HCT116 (cell line): ENCODE measurements at regions not wholly inside any gene's neighbourhood (a gene's known extent, or its start where the extent isn't known, plus 50 kb on each side); places are given as distances from the start of the nearest gene placed in this dataset.

Source experiments
- ATAC-seq: fragments of 200-7000 bp; cut with Tn5 transposase; 2 replicates; pipeline ENCODE4 v1.9.1; 2020; ENCODE audit warnings: mild to moderate bottlenecking, moderate library complexity
- BruUV-seq: library from RNA; stranded (reverse); fragments of 400-500 nt; replicated peaks from 2 replicates; lab custom pipeline; 2021; lab: Mats Ljungman, UMichigan
- CTCF ChIA-PET: fragments of 300-600 bp; sonication (Branson Sonifier 250); formaldehyde crosslinking; loops from one replicate; lab custom pipeline; 2021; ENCODE audit warnings: antibody characterized with exemption; lab: Charles Lee
- POLR2A ChIA-PET: fragments of 300-600, 350-600 bp; sonication (Branson Sonifier 250); formaldehyde crosslinking; loops from one replicate; lab custom pipeline; 2021; ENCODE audit warnings: antibody characterized with exemption; lab: Charles Lee
- RAD21 ChIA-PET, 2 experiments: fragments of 300-600 bp; sonication (Branson Sonifier 250); formaldehyde crosslinking; loops; one replicate each; lab custom pipeline; 2023; ENCODE audit warnings: low total read pairs in 2 of 2; ENCODE audit not compliant: uncharacterized antibody in 2 of 2, unreplicated experiment in 2 of 2, low non-redundant PET in 1 of 2; lab: Charles Lee
- DNase-seq: peaks from one replicate; pipeline ENCODE4 v3.0.0-alpha.2; 2010; ENCODE audit warnings: low read depth, low spot score
- H2AFZ ChIP-seq: fragments of 200-600 bp; shearing (Covaris generic), sonication (generic); 2 replicates; pipeline ENCODE4 v1.6.1; 2017; ENCODE audit warnings: low read depth, mixed run types, mixed read lengths, antibody characterized with exemption, low read length; ENCODE audit not compliant: poor library complexity, severe bottlenecking
- H3K27ac ChIP-seq: 2 replicates; pipeline ENCODE4 v1.5.1; 2012; ENCODE audit warnings: low read depth, low read length
- H3K27me3 ChIP-seq: fragments of 200-600 bp; sonication (generic); 2 replicates; pipeline ENCODE4 v1.6.1; 2016; ENCODE audit warnings: mixed run types, low read length, mixed read lengths; ENCODE audit not compliant: insufficient read depth
- H3K36me3 ChIP-seq, 2 experiments: fragments of 200-500 bp in 1 of 2; fragments of 200-600 bp in 1 of 2; sonication (Bioruptor generic) in 1 of 2; sonication (generic) in 1 of 2; 2 replicates each; pipeline versions ENCODE4 v1.5.1 to v1.6.1; 2014 to 2016; ENCODE audit warnings: low read length in 2 of 2, inconsistent platforms in 1 of 2, mixed read lengths in 1 of 2, mixed run types in 1 of 2; ENCODE audit not compliant: insufficient read depth in 2 of 2, control insufficient read depth in 1 of 2
- H3K4me1 ChIP-seq, 2 experiments: fragments of 200-600 bp in 1 of 2; sonication (generic) in 1 of 2; 2 replicates each; pipeline versions ENCODE4 v1.5.1 to v1.6.1; 2012 to 2017; ENCODE audit warnings: low read length in 2 of 2, inconsistent platforms in 1 of 2, mild to moderate bottlenecking in 1 of 2, mixed read lengths in 1 of 2, mixed run types in 1 of 2, moderate library complexity in 1 of 2; ENCODE audit not compliant: insufficient read depth in 2 of 2, control insufficient read depth in 1 of 2
- H3K4me2 ChIP-seq: fragments of 200-600 bp; sonication (generic); 2 replicates; pipeline ENCODE4 v1.6.1; 2017; ENCODE audit warnings: mixed run types, low read length, mixed read lengths
- H3K4me3 ChIP-seq, 2 experiments: fragments of 200-600 bp in 1 of 2; sonication (generic) in 1 of 2; replicated peaks in 1 of 2; 2 replicates each; pipeline ENCODE4 v1.5.1; 2011 to 2016; ENCODE audit warnings: low read length in 2 of 2, control low read depth in 1 of 2, low read depth in 1 of 2, mild to moderate bottlenecking in 1 of 2, mixed read lengths in 1 of 2, mixed run types in 1 of 2
- H3K79me2 ChIP-seq: fragments of 200-600 bp; sonication (generic); 2 replicates; pipeline ENCODE4 v1.6.1; 2017; ENCODE audit warnings: mild to moderate bottlenecking, mixed run types, low read length, moderate library complexity, mixed read lengths; ENCODE audit not compliant: insufficient read depth
- H3K9ac ChIP-seq: fragments of 200-600 bp; sonication (generic); 2 replicates; pipeline ENCODE4 v1.6.1; 2016; ENCODE audit warnings: low read length, mixed read lengths
- H3K9me2 ChIP-seq: fragments of 200-600 bp; sonication (generic), shearing (Covaris generic); 2 replicates; pipeline ENCODE4 v1.6.1; 2017; ENCODE audit warnings: mixed run types, mild to moderate bottlenecking, moderate library complexity; ENCODE audit not compliant: insufficient read depth
- H3K9me3 ChIP-seq, 2 experiments: fragments of 200-500 bp in 1 of 2; fragments of 200-600 bp in 1 of 2; sonication (Bioruptor generic) in 1 of 2; sonication (generic) in 1 of 2; 2 replicates each; pipeline ENCODE4 v1.6.1; 2014 to 2017; ENCODE audit warnings: low read length in 2 of 2, mixed read lengths in 2 of 2, inconsistent platforms in 1 of 2, low read depth in 1 of 2, mild to moderate bottlenecking in 1 of 2, mixed run types in 1 of 2, moderate library complexity in 1 of 2; ENCODE audit not compliant: control insufficient read depth in 1 of 2, insufficient read depth in 1 of 2
- H4K20me1 ChIP-seq: fragments of 200-600 bp; sonication (generic), shearing (Covaris generic); 2 replicates; pipeline ENCODE4 v1.6.1; 2017; ENCODE audit warnings: mixed run types, mild to moderate bottlenecking, moderate library complexity; ENCODE audit not compliant: insufficient read depth
- ATF3 ChIP-seq: IDR thresholded peaks from 2 replicates; pipeline ENCODE4 v1.6.1; 2012
- CBX3 ChIP-seq: IDR thresholded peaks from 2 replicates; pipeline ENCODE4 v1.6.1; 2012; ENCODE audit warnings: low read depth
- ELF1 ChIP-seq: IDR thresholded peaks from 2 replicates; pipeline ENCODE4 v1.6.1; 2012; ENCODE audit warnings: low read depth, borderline replicate concordance
- EZH2 ChIP-seq: fragments of 200-600 bp; sonication (generic); IDR thresholded peaks from 2 replicates; pipeline ENCODE4 v1.6.1; 2017; ENCODE audit warnings: antibody characterized with exemption, mixed run types
- FOSL1 ChIP-seq: IDR thresholded peaks from 2 replicates; pipeline ENCODE4 v1.6.1; 2012; ENCODE audit warnings: low read depth
- POLR2A ChIP-seq: IDR thresholded peaks from 2 replicates; pipeline ENCODE4 v1.7.0; 2011; ENCODE audit warnings: borderline replicate concordance; ENCODE audit not compliant: insufficient read depth, insufficient read length; ENCODE audit errors: extremely low read depth
- POLR2AphosphoS5 ChIP-seq: IDR thresholded peaks from 2 replicates; pipeline ENCODE4 v1.6.1; 2011; ENCODE audit warnings: mild to moderate bottlenecking, low read depth, low read length, moderate library complexity
- RAD21 ChIP-seq: IDR thresholded peaks from 2 replicates; pipeline ENCODE4 v1.6.1; 2012; ENCODE audit warnings: low read depth, mild to moderate bottlenecking
- SP1 ChIP-seq: IDR thresholded peaks from 2 replicates; pipeline ENCODE4 v1.6.1; 2012; ENCODE audit warnings: low read depth
- SRF ChIP-seq: IDR thresholded peaks from 2 replicates; pipeline ENCODE4 v1.6.1; 2012; ENCODE audit warnings: low read depth
- TCF7L2 ChIP-seq: IDR thresholded peaks from 2 replicates; pipeline ENCODE4 v1.7.0; 2011; ENCODE audit warnings: borderline replicate concordance, inconsistent platforms; ENCODE audit not compliant: insufficient read depth, insufficient read length; ENCODE audit errors: extremely low read depth
- YY1 ChIP-seq: IDR thresholded peaks from 2 replicates; pipeline ENCODE4 v1.6.1; 2011; ENCODE audit warnings: low read length, low read depth, moderate library complexity, mild to moderate bottlenecking; ENCODE audit not compliant: insufficient replicate concordance; ENCODE audit errors: extremely low read depth
- ZFX ChIP-seq: fragments of 450-650 bp; IDR thresholded peaks from 2 replicates; pipeline ENCODE4 v1.6.1; 2017
- ZNF274 ChIP-seq: fragments of 200-500 bp; sonication (Bioruptor generic); IDR thresholded peaks from 2 replicates; pipeline ENCODE4 v1.6.1; 2014; ENCODE audit warnings: mild to moderate bottlenecking, low read depth, low read length, inconsistent platforms
- intact Hi-C: fragments of 100-400 bp; cut with micrococcal nuclease; formaldehyde crosslinking; loops from 2 replicates; pipeline ENCODE4 v1.10.0; 2022

DNA sequence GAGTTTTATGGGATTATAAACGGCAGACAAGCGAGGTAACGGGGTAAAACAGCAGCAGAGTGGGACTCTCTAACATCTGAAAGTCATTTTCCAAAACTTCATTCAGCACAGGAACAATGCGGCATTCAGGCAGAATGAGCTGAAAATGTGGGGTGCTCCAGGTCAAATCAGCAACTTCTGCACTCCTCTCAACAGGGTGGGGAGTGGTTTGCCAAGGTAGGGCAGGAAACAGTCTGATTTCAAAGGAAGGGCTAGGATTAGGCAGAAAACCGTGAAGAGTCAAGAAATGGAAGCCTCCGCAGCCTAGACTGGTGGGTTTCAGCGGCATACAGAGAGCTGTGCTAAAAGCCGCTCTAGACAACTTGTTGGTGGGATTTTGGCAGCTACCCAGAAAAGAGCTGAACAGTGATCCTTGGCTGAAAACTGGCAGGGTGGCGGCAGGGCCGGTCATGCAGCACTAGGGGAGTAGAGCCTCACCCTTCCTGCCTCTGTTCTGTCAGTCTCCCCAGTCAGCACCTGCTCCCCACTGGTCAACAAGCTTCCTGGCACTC, 154.2 kb upstream of the KLF12 start:
- Histone ChIP-seq H3K27me3 (no peaks in the 10 kb centered on the region), H3K4me1 (peaks cover 0 to 3% of the 10 kb centered on the region in 2 experiments; a peak in 1 of 4 replicates), H3K9me2 (no peaks in the 10 kb centered on the region), H3K27ac (no peak overlapping the region), H3K9me3 (no peaks in the 10 kb centered on the region), H3K4me2 (no peak overlapping the region), H3K9ac (no peak overlapping the region), H3K4me3 (no peak overlapping the region), H3K36me3 (no peaks in the 10 kb centered on the region), H2AFZ (no peak overlapping the region), H4K20me1 (no peaks in the 10 kb centered on the region), H3K79me2 (no peaks in the 10 kb centered on the region)
- TF ChIP-seq RAD21 (no peak), TCF7L2 (no peak), ZNF274 (no peak), ELF1 (no peak), SRF (no peak), ATF3 (no peak), SP1 (no peak), POLR2A (no peak)
- BruUV-seq: no TSS peak
- ChIA-PET RAD21 (interaction anchor here in 1 of 2 experiments (0.6 kb wide), 1 partner anchor 585 kb away, joined by 3 read pairs; no protein-coding TSS in a partner anchor), CTCF (interaction anchor here (0.9 kb wide), 1 partner anchor 931 kb away, joined by 3 read pairs; no protein-coding TSS in a partner anchor), POLR2A (no interaction called here)
- intact Hi-C loops: loop anchor here (5.0 kb wide), 1 partner anchor 929 kb away; no protein-coding TSS in a partner anchor
- ATAC-seq: no peak
- no peak for DNase-seq

DNA sequence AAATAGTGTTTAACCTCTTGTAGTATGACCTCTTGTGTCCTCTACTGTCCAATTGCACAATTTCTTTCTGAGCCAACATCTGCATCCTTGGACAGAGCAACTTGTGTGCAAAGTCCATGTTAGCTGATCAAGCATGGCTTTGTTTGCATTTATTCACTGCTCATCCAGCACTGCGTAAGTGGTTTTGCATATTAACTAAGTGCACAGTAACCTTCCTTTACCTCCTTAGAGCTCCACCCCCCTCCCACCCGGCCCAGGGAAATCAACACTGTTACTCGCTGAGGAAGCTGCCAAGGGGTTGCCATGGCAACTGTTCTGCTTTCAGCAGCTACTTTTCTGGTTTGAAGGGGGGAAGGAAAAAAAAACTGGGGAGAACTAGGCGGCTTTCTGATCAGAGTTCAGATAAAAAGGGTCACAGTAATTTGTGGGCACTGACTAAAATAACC, 153.5 kb upstream of the KLF12 start:
- ATAC-seq: no peak
- H3K9me3 ChIP-seq: no peaks in the 10 kb centered on the region
- H3K27ac ChIP-seq: no peak overlapping the region
- H3K27me3 ChIP-seq: no peaks in the 10 kb centered on the region
- H3K79me2 ChIP-seq: no peaks in the 10 kb centered on the region
- ChIA-PET CTCF (interaction anchor here (0.9 to 2.0 kb wide), 4 partner anchors 9 to 565 kb away, joined by 3 to 6 read pairs (median 4); no protein-coding TSS in a partner anchor), POLR2A (no interaction called here)
- H2AFZ ChIP-seq: no peak overlapping the region
- TF ChIP-seq FOSL1 (no peak), CBX3 (no peak), YY1 (no peak), POLR2AphosphoS5 (no peak), ZFX (no peak), ELF1 (no peak), RAD21 (no peak), ZNF274 (no peak), SRF (no peak), EZH2 (no peak)
- TF ChIP-seq, all 23 proteins: peak for 0
- H3K36me3 ChIP-seq: no peaks in the 10 kb centered on the region
- H3K9ac ChIP-seq: no peak overlapping the region
- no peaks in the 10 kb centered on the region for H3K9me2 ChIP-seq
- intact Hi-C loops: loop anchor here (1.0 to 5.0 kb wide), 3 partner anchors 452 to 930 kb away; no protein-coding TSS in a partner anchor
- DNase-seq: no peak
- peaks cover 0 to 3% of the 10 kb centered on the region in 2 experiments; a peak in 1 of 4 replicates for H3K4me1 ChIP-seq
- BruUV-seq: no TSS peak
- RAD21 ChIA-PET: interaction anchor here in 1 of 2 experiments (0.6 kb wide), 1 partner anchor 584 kb away, joined by 3 read pairs; no protein-coding TSS in a partner anchor
- H3K4me3 ChIP-seq: no peak overlapping the region
- no peak overlapping the region for H3K4me2 ChIP-seq
- no peaks in the 10 kb centered on the region for H4K20me1 ChIP-seq
